Stomach (tissue), 8 donors: ENCODE measurements at regions not wholly inside any gene's neighbourhood (a gene's known extent, or its start where the extent isn't known, plus 50 kb on each side); places are given as distances from the start of the nearest gene placed in this dataset.

Source experiments
- DNase-seq, 2 donors: peaks; one replicate each; pipeline versions ENCODE4 v3.0.0 to v3.0.0-alpha.2; 2013 to 2019
- H3K27ac ChIP-seq, 5 donors: fragments of 200-600 bp in 4 of 5; sonication (generic) in 4 of 5; one replicate each; pipeline ENCODE4 v1.5.1; 2013 to 2019; ENCODE audit warnings: mild to moderate bottlenecking in 1 of 5, moderate library complexity in 1 of 5
- H3K27me3 ChIP-seq, 3 donors: fragments of 200-600 bp; sonication (generic); one replicate each; pipeline ENCODE4 v1.5.1; 2017 to 2019; ENCODE audit warnings: mixed run types in 1 of 3
- H3K36me3 ChIP-seq, 4 donors: fragments of 200-600 bp; sonication (generic); 1 replicate in 3 of 4; 2 replicates in 1 of 4; pipeline ENCODE4 v1.5.1; 2016 to 2019
- H3K4me1 ChIP-seq, 4 donors: fragments of 200-600 bp; sonication (generic); one replicate each; pipeline ENCODE4 v1.5.1; 2016 to 2019
- H3K4me3 ChIP-seq, 4 donors: fragments of 200-600 bp; sonication (generic) in 3 of 4; one replicate each; pipeline ENCODE4 v1.5.1; 2016 to 2019; ENCODE audit warnings: mild to moderate bottlenecking in 1 of 4
- H3K9me3 ChIP-seq, 4 donors: fragments of 200-600 bp; sonication (generic); one replicate each; pipeline ENCODE4 v1.5.1; 2016 to 2019
- CTCF ChIP-seq, 7 experiments: fragments of 450-650 bp in 4 of 7; fragments of 200-600 bp in 3 of 7; sonication (generic) in 3 of 7; IDR thresholded peaks; one replicate each; pipeline ENCODE4 v1.5.1; 2016 to 2019; ENCODE audit warnings: antibody characterized with exemption in 7 of 7, control low read depth in 2 of 7, mild to moderate bottlenecking in 1 of 7
- EP300 ChIP-seq: sonication (generic); formaldehyde crosslinking; IDR thresholded peaks from one replicate; pipeline ENCODE4 v1.6.1; 2017; ENCODE audit warnings: antibody characterized with exemption
- POLR2A ChIP-seq, 4 donors: fragments of 450-650 bp; IDR thresholded peaks; one replicate each; pipeline ENCODE4 v1.6.1; 2016; ENCODE audit warnings: antibody characterized with exemption in 4 of 4, control low read depth in 2 of 4, mild to moderate bottlenecking in 1 of 4, moderate library complexity in 1 of 4
- POLR2AphosphoS5 ChIP-seq, 3 donors: sonication (generic); formaldehyde crosslinking; IDR thresholded peaks; one replicate each; pipeline ENCODE4 v1.6.1; 2016; ENCODE audit warnings: antibody characterized with exemption in 3 of 3
- WGBS, 5 donors: extraction: QIAGEN DNeasy Blood & Tissue Kit in 3 of 5; methylation state at CpG; one replicate each; pipeline versions ENCODE4 v1.1.5 to v1.1.7; 2013 to 2018; 5-methylcytosine and 5-hydroxymethylcytosine counted together
- intact Hi-C: fragments of 100-400 bp; cut with DNase I; formaldehyde crosslinking; loops from one replicate; pipeline ENCODE4 v1.15.1; 2023; ENCODE audit warnings: low total_unique reads
- donor health status: healthy with polysubstance abuse.
- donor health status: Bipolar disorder and iron deficiency.
- donor health status: healthy.

- Histone ChIP-seq H3K27me3 (no peaks in the 10 kb centered on the region), H3K4me1 (peaks cover 0 to 9% (median 2%) of the 10 kb centered on the region in 4 donors), H3K4me3 (no peak overlapping the region), H3K27ac (no peak overlapping the region), H3K9me3 (no peaks in the 10 kb centered on the region), H3K36me3 (no peaks in the 10 kb centered on the region)
- DNase-seq = peak in 1 of 2 donors; percentile 68
- 2 to 22% (median 5%) methylated on average over 1 of the region's 1 CpG for WGBS, 5 donors
- intact Hi-C loops = no loop called here
- TF ChIP-seq POLR2A (IDR thresholded peaks at IDR 0.05) (no peak), POLR2AphosphoS5 (IDR thresholded peaks at IDR 0.05) (no peak), CTCF (IDR thresholded peaks at IDR 0.05) (no peak), EP300 (no peak)
These were observed 92.5 kb upstream of the MAP2 start for GRCh38 chr2:209331291-209331844.

- H3K27ac ChIP-seq = no peak overlapping the region
- H3K27me3 ChIP-seq = no peaks in the 10 kb centered on the region
- no peak for TF ChIP-seq POLR2AphosphoS5 (IDR thresholded peaks at IDR 0.05)
- TF ChIP-seq POLR2A (IDR thresholded peaks at IDR 0.05) = no peak
- peak in 5 of 7 experiments; percentile 44 to 72 (median 64) for TF ChIP-seq CTCF (IDR thresholded peaks at IDR 0.05)
- TF ChIP-seq EP300 = no peak
- WGBS, 5 donors = 6 to 10% (median 8%) methylated on average over 7 of the region's 7 CpGs
- no peak overlapping the region for H3K4me3 ChIP-seq
- no peaks in the 10 kb centered on the region for H3K9me3 ChIP-seq
- peak; percentile 54 to 84 for DNase-seq
- H3K4me1 ChIP-seq = peaks cover 0 to 5% (median 2%) of the 10 kb centered on the region in 4 donors
- H3K36me3 ChIP-seq = no peaks in the 10 kb centered on the region
- intact Hi-C loops = no loop called here
These were observed 89.4 kb upstream of the MAP2 start for GRCh38 chr2:209334188-209335017.

GRCh38 chr2:209340522-209340921, 83.3 kb upstream of the MAP2 start:
- Histone ChIP-seq H3K9me3 (no peaks in the 10 kb centered on the region), H3K4me1 (no peaks in the 10 kb centered on the region), H3K27me3 (no peaks in the 10 kb centered on the region), H3K36me3 (no peaks in the 10 kb centered on the region), H3K27ac (no peak overlapping the region), H3K4me3 (no peak overlapping the region)
- TF ChIP-seq POLR2A (IDR thresholded peaks at IDR 0.05) (no peak), EP300 (no peak), POLR2AphosphoS5 (IDR thresholded peaks at IDR 0.05) (no peak), CTCF (IDR thresholded peaks at IDR 0.05) (no peak)
- intact Hi-C loops = loop anchor here (10.0 kb wide), 1 partner anchor 74 kb away; no protein-coding TSS in a partner anchor
- DNase-seq = no peak
- WGBS, 5 donors = 14 to 33% (median 17%) methylated on average over 2 of the region's 2 CpGs

GRCh38 chr2:209344349-209344748, 79.5 kb upstream of the MAP2 start:
- Histone ChIP-seq H3K4me1 (no peaks in the 10 kb centered on the region), H3K9me3 (no peaks in the 10 kb centered on the region), H3K27me3 (no peaks in the 10 kb centered on the region), H3K27ac (no peak overlapping the region), H3K4me3 (no peak overlapping the region), H3K36me3 (no peaks in the 10 kb centered on the region)
- DNase-seq = no peak
- WGBS, 5 donors = 58 to 71% (median 66%) methylated on average over 3 of the region's 3 CpGs
- intact Hi-C loops = loop anchor here (10.0 kb wide), 1 partner anchor 70 kb away; no protein-coding TSS in a partner anchor
- TF ChIP-seq EP300 (no peak), CTCF (IDR thresholded peaks at IDR 0.05) (no peak), POLR2AphosphoS5 (IDR thresholded peaks at IDR 0.05) (no peak), POLR2A (IDR thresholded peaks at IDR 0.05) (no peak)
